GM18508 (cell line): ENCODE measurements at regions not wholly inside any gene's neighbourhood (a gene's known extent, or its start where the extent isn't known, plus 50 kb on each side); places are given as distances from the start of the nearest gene placed in this dataset.

ENCODE experiments used
- ATAC-seq: cut with Tn5 transposase; IDR thresholded peaks from one replicate; pipeline ENCODE4 v1.9.1; 2021; ENCODE audit warnings: moderate number of reproducible peaks; ENCODE audit not compliant: insufficient read depth, unreplicated experiment

DNA sequence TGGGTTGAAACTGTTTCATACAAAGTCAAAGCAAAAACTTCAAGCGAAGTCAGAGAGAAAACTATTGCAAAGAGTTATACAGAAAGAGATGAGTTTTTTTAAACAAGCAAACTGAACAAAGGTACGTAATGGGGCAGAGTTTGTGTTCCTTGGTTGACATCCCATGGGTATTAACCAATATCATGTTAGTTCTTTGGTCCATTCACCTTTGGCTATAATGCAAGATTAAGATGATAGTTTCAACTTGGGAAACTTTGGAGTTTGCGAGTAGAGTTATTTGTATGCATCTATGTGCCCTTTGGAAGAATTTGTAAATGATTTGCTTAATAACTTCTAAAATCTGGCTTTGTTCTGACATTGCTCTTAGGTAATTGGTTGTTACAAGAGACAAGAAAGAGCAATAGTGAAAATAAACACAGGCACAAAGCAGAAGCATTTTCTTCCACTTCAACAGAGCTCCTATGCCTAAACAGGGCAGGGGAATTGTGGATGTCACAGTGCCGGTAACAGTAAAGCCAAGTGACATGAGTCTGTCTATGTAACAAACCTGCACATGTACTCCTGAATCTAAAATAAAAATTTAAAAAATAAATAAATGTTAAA, 936.1 kb downstream of the SUCLG1 start:
- ATAC-seq = no peak

DNA sequence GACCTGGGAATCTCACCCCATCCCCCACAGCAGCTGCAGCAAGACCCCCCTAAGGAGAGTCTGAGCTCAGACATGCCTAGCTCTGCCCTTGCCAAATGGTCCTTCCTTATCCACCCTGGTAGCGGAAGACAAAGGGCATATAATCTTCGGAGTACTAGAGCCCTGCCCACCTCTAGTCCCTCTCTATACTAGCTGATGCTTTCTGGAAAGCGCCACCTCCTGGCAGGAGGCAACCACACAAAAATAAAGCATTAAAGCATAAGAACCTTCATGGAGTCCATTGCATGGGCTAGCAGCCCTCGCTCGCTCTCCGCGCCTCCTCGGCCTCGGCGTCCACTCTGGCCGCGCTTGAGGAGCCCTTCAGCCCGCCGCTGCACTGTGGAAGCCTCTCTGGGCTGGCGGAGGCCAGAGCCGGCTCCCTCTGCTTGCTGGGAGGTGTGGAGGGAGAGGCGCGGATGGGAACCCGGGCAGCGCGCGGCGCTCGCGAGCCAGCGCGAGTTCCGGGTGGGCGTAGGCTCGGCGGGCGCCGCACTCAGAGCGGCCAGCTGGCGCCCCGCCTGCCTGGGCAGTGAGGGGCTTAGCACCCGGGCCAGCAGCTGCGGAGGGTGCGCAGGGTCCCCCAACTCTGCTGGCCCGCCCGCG, 941.2 kb downstream of the SUCLG1 start:
- ATAC-seq = no peak

DNA sequence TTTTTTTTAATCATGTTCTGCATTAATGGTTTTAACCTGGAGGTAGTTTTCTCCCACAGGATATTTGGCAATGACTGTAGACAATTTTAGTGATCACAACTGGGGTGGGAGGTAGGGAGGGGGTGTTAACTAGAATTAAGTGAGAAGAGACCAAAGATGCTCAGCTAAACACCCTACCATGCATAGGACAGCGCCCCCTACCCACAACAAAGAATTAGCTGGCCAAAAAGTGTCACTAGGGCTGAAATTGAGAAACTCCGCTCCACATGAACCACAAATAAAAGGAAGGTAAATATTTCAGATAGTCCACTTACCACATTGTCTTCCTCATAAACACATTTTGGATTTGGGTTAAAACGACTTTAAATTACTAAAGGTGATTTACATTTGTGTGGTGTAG, 942.6 kb downstream of the SUCLG1 start:
- ATAC-seq = no peak

DNA sequence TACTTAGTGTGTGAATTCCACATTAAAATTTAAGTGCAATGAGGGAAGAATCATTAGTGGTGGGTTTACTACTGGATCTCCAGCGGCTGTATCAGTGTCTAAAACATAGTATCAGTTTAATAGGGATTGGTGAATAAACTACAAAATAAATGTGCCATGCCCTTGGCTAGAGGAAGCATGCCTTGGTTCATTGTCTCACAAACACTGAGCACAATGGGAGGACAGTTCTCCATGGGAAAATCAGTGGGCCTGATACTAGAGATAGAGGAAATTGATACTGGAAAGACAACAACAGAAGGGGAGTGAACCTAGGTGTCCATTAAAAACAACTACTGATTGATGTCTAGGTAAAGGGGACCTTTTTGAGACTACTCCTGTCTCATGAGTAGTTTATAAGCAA, 971.6 kb downstream of the SUCLG1 start:
- no peak for ATAC-seq

DNA sequence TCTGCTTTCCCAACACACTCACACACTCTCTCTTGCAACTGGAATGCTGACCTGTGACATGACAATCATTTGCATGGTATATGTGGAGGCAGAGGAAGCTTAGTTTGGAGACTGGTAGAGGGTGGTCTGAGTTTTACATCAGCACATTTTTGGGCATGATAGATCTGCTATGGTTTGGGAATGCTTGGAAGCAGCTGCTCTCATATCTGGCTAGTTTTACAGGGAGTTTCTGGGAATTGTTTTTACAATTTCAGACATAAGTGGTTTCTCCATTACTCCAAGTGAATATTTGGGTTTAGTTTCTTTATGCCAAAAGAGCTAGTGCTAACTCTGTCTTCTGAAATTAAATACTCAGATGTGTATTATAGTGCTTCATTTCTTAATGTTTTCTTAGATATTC, 977.6 kb downstream of the SUCLG1 start:
- ATAC-seq = no peak

DNA sequence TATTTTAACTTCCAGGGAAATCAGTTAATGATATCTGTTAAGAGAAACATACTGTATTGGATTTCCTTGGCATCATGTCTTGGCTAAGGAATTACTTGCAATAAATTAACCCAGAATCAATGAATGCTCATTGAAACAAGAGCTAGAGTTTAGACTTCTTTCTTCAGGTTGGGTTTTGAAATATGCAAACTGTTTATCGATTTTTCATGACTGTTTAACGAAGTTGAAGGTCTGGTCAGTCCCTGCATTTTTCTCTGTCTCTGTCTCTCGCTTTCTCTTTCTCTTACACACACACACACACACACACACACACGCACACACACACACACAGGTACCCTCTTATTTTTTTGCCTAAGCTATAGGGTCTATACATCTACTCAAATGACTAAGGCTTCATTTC, 981.0 kb downstream of the SUCLG1 start:
- no peak for ATAC-seq

DNA sequence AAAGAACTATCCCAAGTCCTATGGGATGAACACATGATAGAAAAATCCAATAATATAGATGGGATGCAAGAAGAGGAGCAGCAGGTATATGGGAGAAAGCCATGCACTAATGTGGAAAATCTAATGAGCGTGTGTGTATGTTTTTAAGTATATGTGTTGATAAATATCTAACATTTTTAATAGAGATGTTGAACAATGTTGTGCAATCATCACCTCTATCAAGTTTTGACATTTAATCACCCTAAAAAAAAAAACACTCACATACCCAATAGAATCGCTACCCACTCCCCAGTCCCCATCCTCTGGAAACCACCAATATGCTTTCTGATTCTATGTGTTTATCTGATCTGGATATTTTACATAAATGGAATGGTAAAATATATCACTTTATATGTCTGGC, 983.7 kb downstream of the SUCLG1 start:
- ATAC-seq = no peak

DNA sequence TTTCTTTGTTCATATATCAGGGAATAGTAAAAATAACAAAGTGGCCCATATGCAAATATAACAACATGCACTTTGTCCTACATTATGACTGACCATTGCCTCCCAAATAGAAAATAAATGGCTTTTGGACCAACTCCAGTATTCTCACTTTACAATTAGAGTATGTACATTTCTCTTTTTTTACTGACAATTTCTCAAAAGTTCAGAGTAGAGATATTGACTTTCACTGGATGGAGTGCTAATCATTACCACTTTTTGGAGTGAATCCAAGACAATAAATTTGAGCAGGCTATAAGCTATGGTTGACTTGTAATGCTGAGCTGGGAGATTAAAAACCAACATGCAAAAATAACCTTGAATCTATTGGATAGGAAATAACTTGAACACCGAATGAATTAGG, 987.4 kb downstream of the SUCLG1 start:
- ATAC-seq = no peak

DNA sequence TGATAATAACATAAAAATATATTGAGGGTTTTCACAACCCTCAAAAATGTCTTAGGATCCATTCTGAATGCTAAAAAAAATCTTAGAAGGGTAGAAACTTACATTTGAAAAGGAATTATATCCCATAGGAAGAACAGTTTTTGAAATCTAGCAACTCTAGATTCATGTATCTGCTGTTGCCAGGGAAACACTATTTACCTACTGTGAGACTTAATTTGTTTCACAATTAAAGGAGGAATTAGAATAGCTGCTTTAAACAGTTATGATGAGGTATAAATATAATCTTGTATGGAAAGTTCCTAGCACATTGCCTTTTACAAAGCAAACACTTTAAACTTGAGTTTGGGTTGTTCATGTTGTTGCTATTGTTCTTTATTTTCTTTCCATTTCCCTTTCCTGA, 988.2 kb downstream of the SUCLG1 start:
- no peak for ATAC-seq

DNA sequence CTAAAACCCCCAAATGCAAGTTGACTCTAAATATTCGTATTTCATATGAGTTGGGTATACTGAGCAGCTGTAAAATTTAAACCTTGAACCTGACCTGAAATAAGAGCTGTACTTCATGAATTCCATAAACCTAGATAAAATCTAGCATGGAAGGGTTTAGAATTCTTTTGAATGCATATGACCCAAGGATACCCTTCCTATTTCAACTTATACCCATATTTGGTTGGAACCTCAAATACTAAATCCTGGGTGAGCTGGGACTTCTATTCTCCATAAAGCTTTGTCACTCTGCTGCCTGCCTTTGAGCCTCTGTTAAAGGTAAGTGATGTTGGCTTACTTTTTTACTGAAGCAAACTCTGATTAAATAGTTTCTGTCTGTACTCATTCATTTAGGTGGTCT, 994.6 kb downstream of the SUCLG1 start:
- no peak for ATAC-seq

DNA sequence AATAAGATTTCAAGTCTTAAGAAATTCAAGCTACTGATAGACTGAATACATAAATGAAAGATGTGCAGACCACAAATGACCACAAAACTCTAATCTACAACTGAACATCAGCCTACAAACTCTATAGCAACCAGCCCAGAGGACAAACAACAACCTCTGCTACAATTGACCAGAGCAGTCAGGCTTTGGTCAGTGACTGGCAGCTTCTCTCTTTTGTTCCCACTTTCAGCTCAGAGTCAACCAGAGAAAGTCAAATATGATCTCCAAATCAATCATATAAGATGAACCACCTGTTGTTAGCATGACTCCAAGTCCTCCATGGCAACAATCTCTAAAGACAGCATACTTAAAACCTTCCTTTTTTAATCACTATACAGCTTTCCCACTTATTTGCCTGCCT, 996.2 kb downstream of the SUCLG1 start:
- ATAC-seq = no peak

DNA sequence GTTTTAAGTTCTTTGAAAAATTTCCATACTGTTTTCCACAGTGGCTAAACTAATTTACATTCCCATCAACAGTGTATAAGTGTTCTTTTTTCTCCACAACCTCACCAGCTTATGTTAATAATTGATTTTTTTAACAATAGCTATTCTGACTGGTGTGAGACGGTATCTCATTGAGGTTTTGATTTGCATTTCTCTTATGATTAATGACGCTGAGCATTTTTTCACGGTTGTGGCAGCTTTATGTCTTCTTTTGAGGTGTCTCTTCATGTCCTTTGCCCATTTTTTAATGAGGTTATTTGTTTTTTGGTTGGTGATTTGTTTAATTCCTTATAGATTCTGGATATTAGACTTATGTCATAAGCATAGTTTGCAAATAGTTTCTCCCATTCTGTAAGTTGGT, 997.9 kb downstream of the SUCLG1 start:
- ATAC-seq = no peak

DNA sequence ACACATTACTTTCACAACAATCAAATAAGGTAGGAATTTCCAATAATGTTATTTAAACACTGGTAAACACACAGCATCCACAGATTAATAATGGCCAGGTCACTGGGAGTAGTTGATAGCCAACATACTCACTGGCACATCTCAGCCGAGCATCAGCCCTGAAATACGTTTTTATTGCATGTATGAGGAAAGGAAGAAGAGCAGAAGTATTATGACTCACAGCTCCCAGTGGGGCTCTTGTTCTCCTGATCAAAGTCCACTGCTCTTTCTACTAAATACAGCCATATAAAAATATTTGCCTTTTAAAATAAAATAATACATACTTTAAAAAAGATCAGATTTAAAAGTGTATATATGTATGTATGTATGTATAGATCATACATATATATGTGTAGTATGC, 999.6 kb downstream of the SUCLG1 start:
- ATAC-seq = no peak

DNA sequence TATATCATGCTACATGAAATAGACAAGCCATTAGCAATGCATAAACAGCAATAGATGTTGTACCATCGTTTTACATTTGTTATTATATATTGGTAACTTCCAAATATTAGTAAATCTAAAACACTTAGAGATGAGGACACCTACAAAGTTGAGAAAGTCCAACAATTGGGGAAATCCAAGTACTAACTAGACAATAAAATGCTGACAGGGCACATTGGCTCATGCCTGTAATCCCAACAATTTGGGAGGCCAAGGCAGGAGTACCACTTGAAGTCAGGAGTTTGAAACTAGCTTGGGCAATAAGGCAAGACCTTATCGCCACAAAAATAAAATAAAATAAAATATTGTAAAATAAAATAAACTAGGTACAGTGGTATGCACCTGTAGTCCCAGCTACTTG, 1023.1 kb downstream of the SUCLG1 start:
- no peak for ATAC-seq

DNA sequence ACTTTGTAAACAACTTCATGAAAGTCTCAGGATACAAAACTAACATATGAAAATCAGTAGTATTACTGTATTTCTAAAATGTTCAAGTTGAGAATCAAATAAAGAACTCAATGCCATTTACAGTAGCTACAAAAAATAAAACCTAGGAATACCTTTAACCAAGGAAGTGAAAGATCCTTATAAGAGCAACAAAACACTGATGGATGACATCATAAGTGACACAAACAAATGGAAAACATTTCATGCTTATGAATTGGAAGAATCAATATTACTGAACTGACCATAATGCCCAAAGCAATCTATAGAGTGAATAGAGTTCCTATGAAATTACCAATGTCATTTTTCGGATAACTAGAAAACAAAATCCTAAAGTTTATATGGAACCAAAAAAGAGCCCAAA, 1038.1 kb downstream of the SUCLG1 start:
- ATAC-seq = no peak

DNA sequence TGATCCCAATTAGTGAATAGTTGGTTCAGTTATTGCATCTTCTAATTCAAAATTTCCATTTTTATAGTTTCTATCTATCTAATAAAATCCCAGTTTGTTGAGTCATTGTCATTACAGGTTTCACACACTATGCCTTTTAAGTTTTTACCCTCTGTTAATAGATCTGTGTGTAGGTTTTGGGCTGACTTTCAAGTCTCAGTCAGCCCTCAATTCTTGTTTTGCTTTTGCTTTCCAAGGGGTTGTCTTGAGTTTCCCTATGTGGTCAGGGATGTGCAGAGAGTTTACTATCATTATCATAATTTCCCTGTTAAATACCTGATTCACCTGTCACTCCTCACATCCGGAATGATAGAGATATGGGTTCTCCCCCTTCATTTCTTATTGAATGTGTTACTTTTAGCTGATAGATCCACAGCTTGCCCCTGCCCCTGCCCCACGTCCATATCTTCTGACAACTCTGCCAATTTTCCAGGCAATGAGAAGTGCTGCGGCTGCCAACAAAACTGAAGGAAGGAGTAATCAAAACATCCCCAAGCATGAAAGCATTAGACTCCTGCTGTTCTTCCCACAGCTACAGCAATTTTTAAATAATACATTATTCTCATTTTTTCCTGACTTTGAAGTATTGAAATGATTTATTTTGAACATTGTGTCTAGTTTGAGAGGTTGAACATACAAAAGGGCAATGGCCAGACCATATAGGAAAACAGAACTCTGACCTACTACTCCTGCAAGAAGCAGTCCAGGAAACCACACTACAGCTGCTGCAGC, 1064.8 kb downstream of the SUCLG1 start:
- ATAC-seq = no peak

DNA sequence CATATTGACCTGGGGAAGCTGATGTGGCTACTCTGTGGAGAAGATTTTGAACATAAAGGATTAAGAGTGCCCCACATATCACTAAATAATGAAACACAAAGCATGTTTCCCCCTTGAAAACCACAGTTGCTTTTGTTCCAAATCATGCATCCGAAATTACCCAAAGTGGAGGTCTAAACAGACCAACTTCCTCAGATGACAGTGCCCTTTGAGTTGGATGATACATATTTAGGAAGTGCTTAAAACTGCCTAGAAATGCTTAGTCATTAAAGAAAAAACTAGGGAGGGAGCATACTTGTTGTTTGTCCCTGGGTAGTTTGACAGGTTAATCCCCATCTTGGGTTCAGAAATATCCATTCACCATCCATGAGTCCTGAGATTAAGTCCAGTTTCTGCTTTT, 1070.3 kb downstream of the SUCLG1 start:
- ATAC-seq = no peak

DNA sequence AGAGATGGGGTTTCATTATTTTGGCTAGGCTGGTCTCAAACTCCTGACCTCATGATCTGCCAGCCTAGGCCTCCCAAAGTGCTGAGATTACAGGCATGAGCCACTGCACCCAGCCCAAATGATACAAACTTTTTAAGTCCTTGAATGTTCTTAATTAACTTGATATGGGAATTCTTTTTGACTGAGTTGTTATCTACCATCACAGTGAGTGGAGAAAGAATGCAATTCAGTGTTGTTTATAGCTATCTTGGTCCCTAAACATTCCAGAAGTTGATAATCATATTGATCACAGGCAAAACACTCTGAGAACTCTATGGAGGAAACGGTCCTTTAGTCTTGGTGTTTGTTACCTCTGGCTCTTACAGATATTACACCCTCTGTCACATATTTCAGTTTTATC, 1072.5 kb downstream of the SUCLG1 start:
- ATAC-seq = no peak

DNA sequence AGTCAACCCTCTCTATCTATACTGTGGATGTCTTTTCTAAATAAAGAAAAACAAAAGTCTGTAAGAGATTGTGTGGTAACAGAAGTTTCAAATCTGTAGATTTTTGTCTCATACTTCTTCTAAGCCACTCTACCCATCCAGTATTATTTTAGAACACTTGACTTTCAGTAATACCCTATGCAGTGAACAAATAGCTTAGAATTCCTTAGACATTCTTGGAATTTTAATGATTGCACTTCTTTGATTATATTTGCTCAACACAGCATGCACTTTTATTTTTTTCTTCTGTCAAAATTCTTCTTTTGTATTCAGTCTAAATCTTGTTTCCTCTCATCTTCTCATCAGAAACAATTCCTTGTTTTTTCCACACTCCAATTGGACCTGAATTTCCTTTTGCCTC, 1080.2 kb downstream of the SUCLG1 start:
- no peak for ATAC-seq

DNA sequence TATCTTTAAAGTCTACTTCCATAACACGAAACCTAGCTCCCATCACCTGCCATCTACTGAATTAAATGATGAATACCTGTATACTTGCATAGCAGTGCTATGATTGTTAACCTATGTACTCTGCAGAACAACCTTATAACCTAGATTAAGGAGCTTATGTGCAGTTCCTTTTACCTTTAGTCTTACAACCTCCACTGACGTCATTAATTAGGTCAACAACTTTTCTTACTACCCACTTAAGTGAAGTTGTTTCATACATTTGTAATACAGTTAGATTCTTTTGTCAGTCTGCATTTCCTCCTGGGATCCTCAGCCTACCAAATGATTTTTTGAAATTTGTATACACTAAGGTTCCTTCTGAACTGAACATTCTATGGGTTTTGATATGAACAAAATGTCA, 1082.3 kb downstream of the SUCLG1 start:
- ATAC-seq = no peak

DNA sequence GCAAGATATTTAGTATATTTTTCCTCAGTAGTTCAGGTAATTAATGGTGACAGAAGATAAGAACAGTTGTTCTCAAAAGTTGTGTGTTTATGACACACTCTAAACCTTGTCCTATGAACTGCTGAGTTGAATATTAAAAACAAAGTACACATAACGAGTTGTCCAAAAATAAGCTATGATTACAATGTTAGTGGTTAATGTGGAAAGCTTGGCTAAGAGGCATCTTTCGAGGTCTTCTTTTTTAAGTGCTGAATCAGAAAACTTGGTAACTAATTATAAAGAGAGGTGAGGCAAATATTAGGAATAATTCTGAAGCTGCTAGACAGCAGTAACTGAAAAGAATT, 1088.7 kb downstream of the SUCLG1 start:
- no peak for ATAC-seq
